ENCODE measurements at regions not wholly inside any gene's neighbourhood (a gene's known extent, or its start where the extent isn't known, plus 50 kb on each side); places are given as distances from the start of the nearest gene placed in this dataset.
A peak's percentile ranks its signal among the peaks of the same experiment; 100 is the strongest.
"Not testable (repeated sequence)": the region's sequence is repeated elsewhere in the genome, so short reads cannot be mapped to it uniquely, and the experiment has no call there.

DNA sequence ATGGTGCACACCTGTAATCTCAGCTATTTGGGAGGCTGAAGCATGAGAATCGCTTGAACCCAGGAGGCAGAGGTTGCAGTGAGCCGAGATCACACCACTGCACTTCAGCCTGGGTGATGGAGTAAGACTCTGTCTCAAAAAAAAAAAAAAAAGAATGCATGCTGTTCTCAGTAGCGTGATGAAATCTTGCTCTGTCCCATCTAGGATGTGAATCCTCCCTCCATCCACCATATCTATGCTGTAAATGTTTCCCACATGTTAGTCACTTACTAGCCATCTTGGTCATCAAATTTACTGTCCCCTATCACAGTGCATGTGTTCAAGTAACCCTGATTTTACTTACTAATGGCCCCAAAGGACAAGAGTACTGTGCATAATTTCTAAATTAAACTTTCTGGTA lies 315.4 kb upstream of the TBX18 start:
- DNase-seq (ENCODE audit: low spot score), result no peak

DNA sequence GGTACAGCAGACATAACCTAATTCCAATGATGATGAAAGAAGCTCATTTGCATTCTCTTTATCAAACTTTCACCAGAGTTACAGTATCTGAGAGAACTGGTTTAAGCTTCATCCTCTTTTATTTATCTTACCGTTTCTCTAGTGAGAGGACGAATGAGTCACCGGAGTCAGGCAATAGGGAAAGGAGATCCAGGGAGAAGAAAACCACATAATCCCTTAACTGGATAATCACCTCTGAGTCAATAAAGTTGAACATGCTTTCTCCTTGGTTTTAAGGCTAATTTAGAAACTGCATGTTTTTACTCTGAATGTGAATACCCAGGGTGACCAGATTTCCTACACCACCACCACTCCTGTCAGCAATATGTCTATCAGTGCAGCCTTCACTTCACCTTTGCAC lies 313.7 kb upstream of the TBX18 start:
- DNase-seq (ENCODE audit: low spot score), result peak; percentile 29

DNA sequence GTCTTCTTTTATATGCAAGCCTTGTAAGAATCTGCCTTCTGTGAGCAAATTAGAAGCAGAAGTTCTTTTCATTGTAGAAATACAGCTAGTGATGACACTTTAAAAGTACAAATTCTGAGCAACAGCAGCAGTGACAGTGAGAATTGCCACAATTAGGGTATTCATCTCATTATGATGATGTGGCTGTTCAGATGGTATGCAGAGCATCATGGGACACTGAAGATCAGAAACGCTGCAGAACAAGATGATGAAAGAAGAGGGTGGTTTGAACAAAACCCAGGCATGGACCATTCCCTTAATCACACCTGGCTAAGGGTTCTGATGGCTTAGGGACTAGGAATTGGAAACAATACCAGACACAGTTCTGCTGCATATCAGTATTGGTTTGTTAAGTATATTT lies 312.7 kb upstream of the TBX18 start:
- DNase-seq (ENCODE audit: low spot score), result no peak

DNA sequence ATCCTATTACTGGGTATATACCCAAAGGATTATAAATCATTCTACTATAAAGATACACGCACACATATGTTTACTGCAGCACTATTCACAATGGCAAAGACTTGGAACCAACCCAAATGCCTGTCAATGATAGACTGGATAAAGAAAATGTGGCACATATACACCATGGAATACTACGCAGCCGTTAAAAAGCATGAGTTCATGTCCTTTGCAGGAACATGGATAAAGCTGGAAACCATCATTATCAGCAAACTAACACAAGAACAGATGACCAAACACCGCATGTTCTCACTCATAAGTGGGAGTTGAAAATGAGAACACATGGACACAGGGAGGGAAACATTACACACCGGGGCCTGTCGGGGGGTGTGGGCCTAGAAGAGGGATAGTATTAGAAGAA lies 307.4 kb upstream of the TBX18 start:
- not testable (repeated sequence) for DNase-seq (ENCODE audit: low spot score)

DNA sequence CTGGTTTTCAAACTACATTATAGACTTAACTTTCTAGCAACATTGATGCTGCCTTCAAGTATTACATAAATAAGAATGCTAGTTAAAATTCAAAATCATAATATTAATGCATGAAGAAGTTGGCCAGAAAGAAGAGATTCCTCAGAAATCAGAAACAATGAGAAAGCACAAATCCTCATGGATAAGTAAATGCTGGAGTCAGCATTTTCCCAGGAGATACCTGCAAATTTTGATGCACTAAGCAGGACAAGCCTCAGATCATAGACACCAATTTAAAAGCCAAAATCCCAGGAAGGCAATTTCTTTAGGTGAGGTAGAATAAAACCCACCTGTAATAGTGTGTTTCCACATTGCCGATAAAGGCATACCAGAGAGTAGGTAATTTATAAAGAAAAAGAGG lies 305.2 kb upstream of the TBX18 start:
- no peak for DNase-seq (ENCODE audit: low spot score)

DNA sequence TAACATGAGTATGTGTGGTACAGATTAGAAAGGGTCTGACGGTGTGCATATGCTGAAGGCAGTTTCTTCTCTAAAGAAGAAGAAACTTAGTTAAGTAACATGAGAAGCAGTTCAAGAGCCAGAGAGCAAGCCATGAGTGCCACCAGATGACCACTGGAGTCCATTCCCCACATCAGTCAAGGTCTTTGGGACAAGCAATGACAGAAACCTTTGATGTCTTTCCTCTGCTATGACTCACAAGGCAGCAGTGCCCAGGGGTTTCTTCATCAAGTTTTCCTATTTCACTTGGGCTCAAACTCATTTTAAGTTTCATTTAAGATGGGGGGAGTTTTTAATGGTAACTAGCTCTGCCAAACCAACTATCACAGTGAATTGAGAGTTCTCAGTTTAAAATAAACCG lies 303.8 kb upstream of the TBX18 start:
- no peak for DNase-seq (ENCODE audit: low spot score)

DNA sequence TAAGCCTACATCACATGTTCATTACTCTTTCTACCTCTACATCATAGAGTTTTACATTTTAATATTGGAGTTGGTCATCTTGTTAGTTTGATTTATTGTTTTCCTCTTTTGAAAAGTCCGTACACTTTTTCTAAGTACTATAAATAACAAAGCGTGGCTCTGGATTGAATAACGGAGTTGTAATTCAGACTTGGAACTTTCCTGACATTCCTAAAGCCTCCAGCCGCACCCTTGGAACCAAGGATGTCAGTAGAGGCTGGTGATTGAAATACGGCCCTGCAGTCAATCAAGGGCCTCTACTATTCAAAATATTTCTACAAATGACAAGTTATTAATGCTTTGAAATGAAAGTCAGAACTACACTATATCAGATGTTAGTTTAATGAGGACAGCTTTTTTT lies 301.9 kb upstream of the TBX18 start:
- no peak for DNase-seq (ENCODE audit: low spot score)

DNA sequence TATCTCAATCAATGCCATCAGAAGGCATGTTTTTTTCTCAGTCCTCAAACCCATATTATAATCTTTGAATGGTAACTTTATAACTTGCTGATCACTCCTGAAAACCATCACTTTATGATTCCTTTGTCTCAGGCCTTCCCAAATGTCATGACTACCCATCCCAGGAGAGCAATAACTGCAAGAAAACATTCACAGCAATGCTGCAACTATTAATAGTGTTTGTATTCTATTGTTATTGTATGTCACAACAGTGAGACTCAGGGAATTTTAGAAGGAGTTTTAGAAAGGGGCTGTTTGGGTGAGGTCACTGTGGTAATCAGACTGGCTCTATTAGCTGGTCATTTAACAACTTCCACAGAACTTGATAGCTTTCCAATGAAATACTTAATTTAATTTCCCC lies 301.4 kb upstream of the TBX18 start:
- no peak for DNase-seq (ENCODE audit: low spot score)

DNA sequence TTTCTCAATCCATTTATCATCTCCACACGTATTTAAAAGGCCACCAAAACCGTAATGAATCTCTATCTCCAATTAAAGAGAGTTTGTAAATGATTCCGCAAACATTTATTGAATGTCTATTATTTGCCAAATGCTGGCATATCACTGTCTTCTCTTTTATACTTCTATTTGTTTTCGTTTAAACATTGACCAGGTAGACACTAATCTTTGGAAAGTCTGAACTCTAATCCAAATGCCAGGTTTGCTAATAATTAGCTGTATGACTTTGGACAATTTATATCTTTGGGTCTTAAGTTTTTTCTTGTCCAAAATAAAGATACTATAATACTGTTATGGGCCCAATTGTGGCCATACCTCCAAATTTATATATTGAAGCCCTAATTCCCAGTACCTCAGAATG lies 299.2 kb upstream of the TBX18 start:
- DNase-seq (ENCODE audit: low spot score), result no peak

DNA sequence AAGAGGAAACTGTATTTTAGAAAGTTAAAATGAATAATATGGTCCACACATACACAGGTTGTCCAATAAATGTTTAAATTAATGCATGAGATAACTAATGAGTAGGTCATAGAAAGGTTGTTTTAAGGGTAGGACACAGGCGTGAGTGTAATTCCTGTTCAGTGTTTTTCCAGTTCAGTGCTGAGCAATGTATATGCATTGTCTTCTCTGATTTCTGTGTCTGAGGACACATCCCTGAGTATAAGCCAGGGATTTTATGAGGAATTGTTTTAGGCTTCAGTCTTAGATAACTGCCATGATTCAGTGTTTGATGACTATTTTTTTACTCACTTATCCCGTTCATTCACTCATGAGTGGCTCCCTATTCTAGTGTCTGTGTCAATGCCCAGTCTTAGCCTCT lies 298.5 kb upstream of the TBX18 start:
- DNase-seq (ENCODE audit: low spot score), result no peak

DNA sequence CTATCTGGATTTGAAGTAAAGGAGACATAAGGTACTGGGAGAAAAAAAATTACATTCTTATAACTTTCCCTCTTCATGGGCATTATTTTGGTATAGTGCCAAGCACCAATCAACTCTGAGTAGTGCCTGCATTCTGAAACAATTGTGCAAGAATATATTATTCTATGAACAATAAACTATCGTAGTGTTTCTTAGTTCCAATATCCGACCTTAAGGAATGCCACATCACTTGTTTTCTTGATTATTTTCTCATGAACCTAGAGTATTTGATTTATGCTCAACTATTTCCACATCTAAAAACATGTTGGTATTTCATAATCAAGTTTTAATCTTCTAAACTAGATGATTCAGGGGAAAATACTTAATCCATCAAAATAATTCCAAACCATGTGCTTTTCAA lies 294.4 kb upstream of the TBX18 start:
- no peak for DNase-seq (ENCODE audit: low spot score)

DNA sequence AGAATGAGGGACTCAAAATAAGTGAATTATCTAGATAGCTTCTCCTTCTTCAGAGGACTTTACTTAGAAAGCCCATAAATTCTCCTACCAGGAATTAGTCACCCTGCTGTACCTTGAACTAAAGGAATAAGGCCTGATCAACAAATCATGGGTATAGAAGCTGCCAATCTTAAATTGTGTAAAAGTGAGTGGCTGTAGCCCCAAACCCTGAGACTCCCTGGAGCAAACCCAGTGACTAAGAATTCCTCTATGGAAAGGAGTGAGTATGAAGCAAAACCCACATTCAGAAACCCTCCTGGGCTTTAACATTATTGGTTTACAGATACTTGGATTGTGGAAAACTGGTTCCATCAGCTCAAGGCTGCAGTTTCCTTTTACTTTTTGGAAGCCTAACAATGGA lies 285.8 kb upstream of the TBX18 start:
- no peak for DNase-seq (ENCODE audit: low spot score)

DNA sequence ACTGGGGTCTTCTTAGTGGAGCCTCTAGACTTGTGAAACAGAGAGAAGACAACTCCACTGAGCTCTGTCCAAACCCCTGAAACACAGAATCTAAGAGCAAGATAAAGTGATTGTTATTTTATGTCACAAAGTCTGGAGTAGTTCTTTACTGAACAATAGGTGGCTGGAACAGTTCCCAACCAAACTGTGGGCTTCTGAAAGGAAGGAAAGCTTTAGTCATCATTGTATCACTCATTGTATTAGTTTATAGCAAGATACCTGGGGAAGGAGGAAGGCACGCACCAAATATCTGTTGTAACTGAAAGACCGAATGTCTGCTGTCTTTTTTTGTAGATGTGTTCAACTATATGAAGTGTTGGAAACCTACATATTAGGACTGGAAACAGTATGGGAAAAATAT lies 284.9 kb upstream of the TBX18 start:
- no peak for DNase-seq (ENCODE audit: low spot score)

DNA sequence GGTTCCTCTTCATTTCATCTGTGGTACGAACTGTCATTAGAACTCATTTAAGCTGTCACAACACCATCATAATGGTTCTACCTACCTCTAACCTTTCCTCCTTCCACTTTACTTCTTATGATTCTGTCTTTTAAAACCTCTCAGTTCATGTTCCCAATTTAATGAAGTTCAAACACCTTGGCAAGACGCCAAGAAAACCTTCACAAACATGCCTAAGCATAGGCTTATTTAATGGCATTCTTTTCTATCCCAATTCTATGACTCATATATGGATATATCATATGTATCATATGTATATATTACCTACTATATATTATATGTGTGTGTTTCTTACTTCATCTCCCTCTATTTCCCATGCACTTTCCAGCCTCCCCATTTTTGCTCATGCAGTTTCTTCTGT lies 283.4 kb upstream of the TBX18 start:
- no peak for DNase-seq (ENCODE audit: low spot score)

DNA sequence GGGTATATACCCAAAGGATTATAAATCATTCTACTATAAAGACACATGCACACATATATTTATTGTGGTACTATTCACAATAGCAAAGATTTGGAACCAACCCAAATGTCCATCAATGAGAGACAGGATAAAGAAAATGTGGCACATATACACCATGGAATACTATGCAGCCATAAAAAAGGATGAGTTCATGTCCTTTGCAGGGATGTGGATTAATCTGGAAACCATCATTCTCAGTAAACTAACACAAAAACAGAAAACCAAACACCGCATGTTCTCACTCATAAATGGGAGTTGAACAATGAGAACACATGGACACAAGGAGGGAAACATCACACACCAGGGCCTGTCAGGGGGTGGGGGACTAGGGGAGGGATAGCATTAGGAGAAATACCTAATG lies 281.4 kb upstream of the TBX18 start:
- not testable (repeated sequence) for DNase-seq (ENCODE audit: low spot score)

DNA sequence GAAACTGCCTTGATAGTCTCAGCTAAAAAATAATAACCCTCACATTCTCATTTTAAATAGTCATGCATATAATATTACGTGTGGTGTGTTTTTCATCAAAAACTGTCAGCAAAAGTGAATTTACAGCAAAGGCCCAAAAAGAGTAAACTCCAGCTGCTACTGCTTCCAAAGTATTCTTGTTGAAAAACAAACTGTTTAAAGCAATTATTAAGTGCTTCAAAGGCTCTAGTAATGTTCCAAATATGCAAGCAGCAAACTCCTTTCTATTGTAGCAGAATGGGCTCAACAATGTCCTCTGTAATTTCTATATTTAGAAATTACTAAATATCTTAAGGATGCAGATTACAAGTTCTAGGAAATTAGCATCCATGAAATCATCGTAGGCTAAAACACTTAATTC lies 280.0 kb upstream of the TBX18 start:
- no peak for DNase-seq (ENCODE audit: low spot score)

DNA sequence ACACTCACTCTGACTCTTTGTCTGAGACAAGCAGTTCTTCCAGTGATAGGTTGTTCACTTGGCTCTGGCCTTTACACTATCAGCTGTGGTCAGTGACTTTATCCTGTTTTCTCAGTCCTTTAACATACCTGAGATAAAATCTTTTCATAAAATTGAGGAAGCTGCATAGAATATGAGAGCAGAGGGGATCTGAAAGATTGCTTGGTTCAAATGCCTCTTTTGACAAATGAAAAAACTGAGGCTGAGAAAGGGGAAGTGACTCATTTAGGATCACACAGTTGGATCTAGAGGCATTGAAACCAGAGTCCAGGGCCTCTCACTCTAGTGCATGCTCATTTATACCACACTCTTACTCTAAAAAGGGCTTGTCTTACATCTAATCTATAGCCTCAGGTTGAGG lies 277.0 kb upstream of the TBX18 start:
- no peak for DNase-seq (ENCODE audit: low spot score)

DNA sequence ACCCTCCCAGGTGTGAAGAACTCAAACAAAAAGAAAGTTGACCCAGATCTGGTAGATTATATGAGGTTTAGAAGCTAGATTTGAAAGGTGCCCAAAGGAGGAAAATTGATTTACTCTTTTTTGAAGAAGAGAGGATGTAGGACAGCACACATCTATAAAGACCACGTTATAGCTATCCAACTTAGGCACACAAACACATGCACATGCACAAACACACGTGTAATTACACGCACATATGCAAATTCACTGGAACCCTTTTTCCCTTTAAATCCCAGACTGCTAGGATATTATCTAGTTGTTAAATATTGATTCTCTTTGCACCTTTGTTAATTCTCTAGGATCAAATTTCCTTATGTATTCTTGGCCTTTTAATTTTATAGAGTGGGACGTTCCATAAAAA lies 272.8 kb upstream of the TBX18 start:
- DNase-seq (ENCODE audit: low spot score), result no peak

DNA sequence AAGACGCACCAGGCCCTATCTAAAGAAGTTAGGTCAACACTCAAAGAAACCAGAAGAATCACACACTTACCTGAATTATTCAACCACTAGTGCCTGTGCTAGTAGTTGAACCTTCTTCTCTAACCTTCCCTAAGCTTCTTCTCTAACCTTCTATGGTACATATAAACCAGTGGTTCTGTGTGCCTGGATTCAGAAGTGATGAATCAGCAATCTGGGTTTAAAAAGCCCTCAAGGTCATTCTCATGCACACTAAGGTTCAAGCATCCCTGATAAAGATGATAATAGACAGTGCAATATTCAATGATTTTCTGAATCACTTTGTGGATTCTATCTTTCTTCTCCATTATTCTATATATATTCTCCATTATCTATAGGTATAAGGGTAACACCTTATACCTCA lies 271.4 kb upstream of the TBX18 start:
- DNase-seq (ENCODE audit: low spot score), result no peak

DNA sequence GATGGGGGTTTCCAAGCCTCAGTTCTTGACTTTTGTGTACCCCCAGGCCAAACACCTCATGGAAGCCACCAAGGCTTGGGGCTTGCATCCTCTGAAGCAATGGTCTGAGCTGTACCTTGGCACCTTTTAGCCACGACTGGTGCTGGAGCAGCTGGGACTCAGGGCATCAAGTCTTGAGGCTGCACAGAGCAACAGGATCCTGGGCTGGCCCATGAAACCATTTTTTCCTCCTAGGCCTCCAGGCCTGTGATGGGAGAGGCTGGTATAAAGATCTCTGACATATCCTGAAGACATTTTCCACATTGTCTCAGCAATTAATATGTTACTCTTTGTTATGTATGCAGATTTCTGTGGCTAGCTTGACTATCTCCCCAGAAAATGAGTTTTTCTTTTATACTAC lies 269.1 kb upstream of the TBX18 start:
- DNase-seq (ENCODE audit: low spot score), result no peak

DNA sequence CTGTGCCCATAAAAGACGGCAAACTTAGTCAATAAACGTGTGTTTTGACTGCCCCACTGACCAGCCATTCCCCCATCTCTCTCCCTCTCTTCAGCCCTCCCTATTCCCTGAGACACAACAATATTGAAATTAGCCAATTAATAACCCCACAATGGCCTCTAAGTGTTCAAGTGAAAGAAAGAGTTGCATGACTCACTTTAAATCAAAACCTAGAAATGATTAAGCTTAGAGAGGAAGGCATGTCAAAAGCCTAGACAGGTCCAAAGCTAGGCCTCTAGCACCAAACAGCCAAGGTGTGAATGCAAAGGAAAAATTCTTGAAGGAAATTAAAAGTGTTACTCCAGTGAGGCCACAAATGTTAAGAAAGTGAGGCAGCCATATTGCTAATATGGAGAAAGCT lies 261.6 kb upstream of the TBX18 start:
- DNase-seq (ENCODE audit: low spot score), result no peak

DNA sequence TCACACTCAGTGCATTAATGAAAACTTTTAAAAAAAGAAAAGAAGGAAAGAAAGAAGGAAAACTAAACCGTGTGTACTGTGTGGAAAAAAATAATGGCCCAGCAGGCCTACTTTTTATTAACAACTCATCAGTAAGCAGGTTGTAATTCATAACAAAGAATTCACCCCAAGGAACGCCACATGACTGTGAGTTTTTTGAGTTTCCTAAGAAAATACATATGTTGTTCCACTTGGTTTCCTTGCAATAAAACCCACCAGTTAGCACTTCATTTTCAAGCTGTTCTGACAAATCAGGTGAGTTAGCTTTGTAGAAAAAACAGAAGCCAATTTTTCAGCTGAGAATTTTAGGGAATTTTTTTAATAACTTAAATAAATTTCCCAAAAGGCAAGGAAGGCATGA lies 259.3 kb upstream of the TBX18 start:
- no peak for DNase-seq (ENCODE audit: low spot score)

DNA sequence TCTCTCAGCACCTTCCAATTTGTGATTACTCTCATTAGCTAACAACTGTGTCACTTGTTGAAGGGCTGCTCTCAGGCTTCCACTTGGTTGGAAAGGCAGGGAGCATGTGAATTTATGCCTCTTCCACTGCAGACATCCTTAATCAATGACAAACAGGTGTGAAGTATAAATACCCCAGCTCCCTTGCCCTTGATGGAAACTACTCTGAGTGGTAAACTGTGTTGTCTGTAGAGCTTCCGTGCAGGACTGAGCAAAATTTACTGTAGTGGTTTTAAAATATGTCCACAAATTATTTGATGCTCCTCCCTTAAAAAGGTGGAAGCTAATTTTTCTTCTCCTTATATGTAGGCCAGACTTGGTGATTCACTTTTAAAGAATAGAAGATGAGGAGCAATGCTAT lies 253.0 kb upstream of the TBX18 start:
- DNase-seq (ENCODE audit: low spot score), result no peak

DNA sequence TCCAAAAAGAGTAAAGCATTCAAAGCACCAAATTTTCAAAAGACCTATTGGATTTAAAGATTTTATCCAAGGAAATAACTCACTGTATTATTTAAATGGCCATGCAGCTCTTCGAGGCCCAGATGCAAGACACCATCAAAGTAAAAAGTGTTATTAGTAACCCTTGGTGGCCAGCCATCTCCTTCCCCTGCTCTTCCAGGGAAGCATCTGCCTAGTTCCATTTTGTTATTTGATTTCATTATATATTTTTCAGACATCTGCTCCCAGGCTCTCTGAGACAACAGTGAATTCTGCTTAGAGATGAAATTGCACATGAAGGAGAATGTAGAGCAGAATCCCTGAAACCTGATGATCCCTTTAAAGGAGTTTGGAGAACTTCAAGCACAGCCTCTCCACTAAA lies 252.3 kb upstream of the TBX18 start:
- no peak for DNase-seq (ENCODE audit: low spot score)

DNA sequence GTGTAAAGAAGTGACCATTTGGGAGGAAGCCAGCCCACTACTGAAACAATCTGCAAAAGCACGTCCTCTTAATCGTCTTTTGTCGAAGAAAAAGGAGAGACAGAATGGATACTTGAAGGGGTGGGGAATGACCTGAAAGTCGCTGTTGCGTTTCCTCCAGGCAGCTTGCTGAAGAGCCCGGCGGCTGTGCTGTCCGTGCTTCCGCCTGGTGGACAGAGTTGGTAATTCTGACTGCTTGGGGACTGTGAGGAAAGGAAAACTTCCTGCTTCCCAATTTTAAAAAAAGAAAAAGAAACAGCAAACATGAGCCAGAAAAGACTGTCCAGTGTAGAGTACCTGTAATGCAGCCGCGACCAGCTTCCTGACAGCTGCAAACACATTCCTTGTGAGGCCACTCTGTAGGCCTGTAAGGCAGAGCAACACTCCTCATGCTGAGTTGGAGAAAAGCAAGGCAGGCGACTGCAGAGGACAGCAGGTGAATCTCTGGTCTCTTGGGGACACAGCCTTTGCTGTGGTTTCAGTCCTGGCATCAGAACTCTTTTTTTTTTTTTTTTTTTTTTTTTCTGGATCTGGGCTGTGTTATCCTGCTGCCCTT lies 251.1 kb upstream of the TBX18 start:
- peak; percentile 46 for DNase-seq (ENCODE audit: low spot score)

Data from LoVo (cell line).